Glutamatergic neuron (in vitro differentiated cells): ENCODE measurements at regions not wholly inside any gene's neighbourhood (a gene's known extent, or its start where the extent isn't known, plus 50 kb on each side); places are given as distances from the start of the nearest gene placed in this dataset.

ENCODE experiments used
- DNase-seq: peaks from one replicate; pipeline ENCODE4 v3.0.0; 2022
- H3K27ac Mint-ChIP-seq: one replicate; pipeline ENCODE4 v1.8.0; 2020; ENCODE audit warnings: mild to moderate bottlenecking, mixed read lengths, inconsistent platforms; ENCODE audit not compliant: unreplicated experiment
- H3K27me3 Mint-ChIP-seq: one replicate; pipeline ENCODE4 v1.8.0; 2020; ENCODE audit warnings: mild to moderate bottlenecking, moderate library complexity, mixed read lengths, inconsistent platforms; ENCODE audit not compliant: unreplicated experiment
- H3K36me3 Mint-ChIP-seq: one replicate; pipeline ENCODE4 v1.8.0; 2020; ENCODE audit warnings: mild to moderate bottlenecking, mixed read lengths, inconsistent platforms; ENCODE audit not compliant: unreplicated experiment
- H3K4me1 Mint-ChIP-seq: one replicate; pipeline ENCODE4 v1.8.0; 2020; ENCODE audit warnings: mild to moderate bottlenecking, low read depth, mixed read lengths, inconsistent platforms; ENCODE audit not compliant: unreplicated experiment
- H3K4me3 Mint-ChIP-seq: one replicate; pipeline ENCODE4 v1.8.0; 2020; ENCODE audit warnings: mild to moderate bottlenecking, mixed read lengths, inconsistent platforms; ENCODE audit not compliant: unreplicated experiment
- H3K9me3 Mint-ChIP-seq: one replicate; pipeline ENCODE4 v1.8.0; 2020; ENCODE audit warnings: mild to moderate bottlenecking, moderate library complexity, mixed read lengths, inconsistent platforms; ENCODE audit not compliant: unreplicated experiment
- TF ChIP-seq, protein P1 (sequence below): fragments of 200-600 bp; sonication (generic); IDR thresholded peaks from one replicate; pipeline ENCODE4 v1.5.0; 2021; ENCODE audit not compliant: partially characterized antibody, unreplicated experiment

DNA sequence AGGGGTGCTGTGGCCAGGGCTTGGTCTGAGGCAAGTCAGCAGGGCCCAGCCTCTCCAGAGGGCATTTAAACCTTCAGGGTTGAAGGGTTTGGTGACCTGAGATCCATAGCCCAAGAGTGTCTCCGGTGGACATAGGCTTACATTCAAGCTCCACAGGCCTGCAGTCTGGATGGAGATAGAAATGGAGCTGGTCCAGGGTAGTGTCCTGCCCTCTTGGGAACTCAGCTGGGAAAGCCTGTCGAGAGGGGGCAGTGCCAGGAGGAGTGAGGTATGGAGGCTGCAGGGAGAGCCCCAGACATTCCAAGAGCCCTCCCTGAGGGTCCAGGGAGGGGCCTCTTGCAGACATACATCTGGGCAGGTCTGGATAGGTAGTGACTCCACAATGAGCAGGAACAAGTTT is 177.0 kb upstream of the MVB12B start:
- H3K4me3 Mint-ChIP-seq: no peak overlapping the region
- TF ChIP-seq, protein P1, sequence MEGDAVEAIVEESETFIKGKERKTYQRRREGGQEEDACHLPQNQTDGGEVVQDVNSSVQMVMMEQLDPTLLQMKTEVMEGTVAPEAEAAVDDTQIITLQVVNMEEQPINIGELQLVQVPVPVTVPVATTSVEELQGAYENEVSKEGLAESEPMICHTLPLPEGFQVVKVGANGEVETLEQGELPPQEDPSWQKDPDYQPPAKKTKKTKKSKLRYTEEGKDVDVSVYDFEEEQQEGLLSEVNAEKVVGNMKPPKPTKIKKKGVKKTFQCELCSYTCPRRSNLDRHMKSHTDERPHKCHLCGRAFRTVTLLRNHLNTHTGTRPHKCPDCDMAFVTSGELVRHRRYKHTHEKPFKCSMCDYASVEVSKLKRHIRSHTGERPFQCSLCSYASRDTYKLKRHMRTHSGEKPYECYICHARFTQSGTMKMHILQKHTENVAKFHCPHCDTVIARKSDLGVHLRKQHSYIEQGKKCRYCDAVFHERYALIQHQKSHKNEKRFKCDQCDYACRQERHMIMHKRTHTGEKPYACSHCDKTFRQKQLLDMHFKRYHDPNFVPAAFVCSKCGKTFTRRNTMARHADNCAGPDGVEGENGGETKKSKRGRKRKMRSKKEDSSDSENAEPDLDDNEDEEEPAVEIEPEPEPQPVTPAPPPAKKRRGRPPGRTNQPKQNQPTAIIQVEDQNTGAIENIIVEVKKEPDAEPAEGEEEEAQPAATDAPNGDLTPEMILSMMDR: no peak
- peaks cover 11% of the 10 kb centered on the region for H3K4me1 Mint-ChIP-seq
- peaks cover 11% of the 10 kb centered on the region for H3K9me3 Mint-ChIP-seq
- H3K27me3 Mint-ChIP-seq: peaks cover 17% of the 10 kb centered on the region
- H3K27ac Mint-ChIP-seq: no peak overlapping the region
- no peak for DNase-seq
- no peaks in the 10 kb centered on the region for H3K36me3 Mint-ChIP-seq

DNA sequence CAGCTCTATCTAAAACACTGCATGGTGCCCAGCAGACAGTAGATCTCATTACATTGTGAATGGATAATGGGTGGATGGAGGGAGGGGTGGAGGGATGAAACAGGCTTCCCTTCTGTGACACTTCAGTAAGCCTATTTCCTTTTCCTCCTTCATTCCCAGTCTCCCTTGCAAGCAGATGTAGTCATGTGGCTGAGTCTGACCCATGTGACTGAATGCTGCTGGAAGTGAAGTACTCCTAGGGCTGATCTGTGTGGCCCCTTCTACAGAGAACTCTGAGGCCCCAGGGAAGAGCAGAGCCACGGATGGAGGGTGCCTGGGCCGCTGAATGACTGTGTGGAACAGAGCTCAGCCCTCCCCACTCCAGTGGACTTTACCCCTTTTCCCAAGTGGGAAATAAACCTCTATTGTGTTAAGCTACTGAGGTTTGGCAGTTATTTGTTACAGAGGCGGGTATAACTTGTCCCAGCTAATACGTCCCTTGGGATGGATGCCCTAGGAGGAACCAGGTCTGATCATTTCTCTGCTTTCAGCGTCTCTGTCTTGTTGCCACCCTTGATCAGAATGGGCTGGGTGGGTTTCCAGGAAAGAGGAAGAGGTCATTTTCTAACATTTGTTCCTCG is 176.1 kb upstream of the MVB12B start:
- Mint-ChIP-seq H3K4me1 (peaks cover 12% of the 10 kb centered on the region), H3K36me3 (no peaks in the 10 kb centered on the region), H3K9me3 (peaks cover 11% of the 10 kb centered on the region), H3K27ac (no peak overlapping the region), H3K4me3 (no peak overlapping the region), H3K27me3 (peaks cover 17% of the 10 kb centered on the region)
- TF ChIP-seq, protein P1: no peak
- DNase-seq: no peak

DNA sequence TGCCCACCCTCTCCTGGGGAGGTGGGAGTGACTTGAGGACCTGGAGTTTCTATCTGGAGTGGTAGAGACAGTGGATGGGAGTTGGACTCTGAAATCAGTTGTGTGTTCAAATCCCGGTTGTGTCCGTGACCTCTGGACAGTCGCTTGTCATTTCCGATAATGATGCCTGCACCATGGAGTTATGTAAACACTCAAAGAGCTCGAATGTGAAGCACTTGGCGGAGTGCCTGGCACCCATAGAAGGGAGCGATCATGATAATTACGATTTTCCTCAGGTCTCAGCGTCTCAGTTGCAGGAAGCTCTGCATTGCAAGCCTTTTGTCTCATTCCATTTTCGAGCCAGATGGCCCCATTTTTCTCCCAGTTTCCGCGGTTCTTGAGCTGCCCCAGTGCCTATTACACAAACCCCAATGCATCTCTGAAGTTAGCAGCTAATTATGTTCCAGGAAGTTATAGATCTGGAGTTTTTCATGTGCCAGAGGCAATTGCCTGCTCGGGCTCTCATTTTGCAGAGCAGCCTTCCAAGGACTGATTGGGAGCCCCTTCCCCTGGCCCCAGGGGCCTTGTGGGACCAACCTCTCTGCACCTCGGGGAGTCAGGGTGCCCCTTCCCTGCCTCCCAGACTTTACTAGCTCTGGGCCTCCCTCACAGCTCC is 175.5 kb upstream of the MVB12B start:
- Mint-ChIP-seq H3K27ac (no peak overlapping the region), H3K36me3 (no peaks in the 10 kb centered on the region), H3K27me3 (peaks cover 17% of the 10 kb centered on the region), H3K4me3 (no peak overlapping the region), H3K9me3 (peaks cover 11% of the 10 kb centered on the region), H3K4me1 (peaks cover 12% of the 10 kb centered on the region)
- no peak for DNase-seq
- TF ChIP-seq, protein P1: no peak

DNA sequence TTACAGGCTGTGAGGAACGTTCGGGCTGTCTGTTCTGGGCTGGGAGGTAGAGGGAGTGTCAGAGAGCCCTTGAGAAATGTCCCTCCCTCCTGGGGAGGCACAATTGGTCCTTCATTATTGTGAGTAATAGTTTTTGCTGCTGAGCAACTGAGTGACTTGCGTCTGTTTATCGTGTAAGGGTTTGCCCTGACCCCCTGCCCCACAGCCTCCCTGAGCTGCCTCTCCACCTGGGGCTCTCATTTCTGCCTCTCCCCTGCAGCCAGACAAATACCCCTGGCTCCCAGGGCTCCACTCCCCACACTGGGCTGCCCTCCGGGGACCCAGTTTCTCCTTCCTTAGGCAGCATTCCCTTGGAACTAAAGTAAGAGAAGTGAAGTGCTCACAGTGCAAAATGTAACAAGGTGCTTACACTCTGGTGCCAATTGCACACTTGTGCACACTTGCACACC is 174.9 kb upstream of the MVB12B start:
- H3K27ac Mint-ChIP-seq: no peak overlapping the region
- H3K9me3 Mint-ChIP-seq: peaks cover 9% of the 10 kb centered on the region
- H3K4me1 Mint-ChIP-seq: peaks cover 10% of the 10 kb centered on the region
- DNase-seq: no peak
- no peak overlapping the region for H3K4me3 Mint-ChIP-seq
- TF ChIP-seq, protein P1: no peak
- peaks cover 16% of the 10 kb centered on the region for H3K27me3 Mint-ChIP-seq
- no peaks in the 10 kb centered on the region for H3K36me3 Mint-ChIP-seq
